SK-N-SH (cell line): ENCODE measurements at regions not wholly inside any gene's neighbourhood (a gene's known extent, or its start where the extent isn't known, plus 50 kb on each side); places are given as distances from the start of the nearest gene placed in this dataset.

Source experiments
- CTCF ChIA-PET: fragments of 300-600, 350-600 bp; formaldehyde crosslinking; extraction: SDS; loops from one replicate; lab custom pipeline; 2021; lab: Yijun Ruan, JAX
- POLR2A ChIA-PET: fragments of 350-600 bp; sonication (Branson Sonifier 250); formaldehyde crosslinking; extraction: SDS; loops from one replicate; lab custom pipeline; 2020; ENCODE audit warnings: antibody characterized with exemption, inconsistent platforms; lab: Yijun Ruan, JAX
- DNase-seq: peaks from one replicate; pipeline ENCODE4 v3.0.0; 2012
- H2AFZ ChIP-seq: fragments of 200-600 bp; sonication (generic); 2 replicates; pipeline ENCODE4 v1.8.1; 2016; ENCODE audit warnings: antibody characterized with exemption, mild to moderate bottlenecking, low read depth
- H3F3A ChIP-seq: fragments of 200-600 bp; sonication (generic); replicated peaks from 2 replicates; pipeline ENCODE3; 2016; ENCODE audit warnings: antibody characterized with exemption, mild to moderate bottlenecking; ENCODE audit not compliant: insufficient read depth
- H3K27ac ChIP-seq, 2 experiments: fragments of 200-500 bp in 1 of 2; fragments of 200-600 bp in 1 of 2; sonication (Bioruptor generic) in 1 of 2; sonication (generic), shearing (Covaris generic) in 1 of 2; 2 replicates each; pipeline versions ENCODE4 v1.5.1 to v1.6.1; 2014 to 2016; ENCODE audit warnings: low read depth in 2 of 2, inconsistent platforms in 1 of 2, low read length in 1 of 2, mild to moderate bottlenecking in 1 of 2, mixed read lengths in 1 of 2
- H3K27me3 ChIP-seq: fragments of 200-600 bp; sonication (generic), shearing (Covaris generic); 2 replicates; pipeline ENCODE4 v1.6.1; 2016; ENCODE audit warnings: mixed run types; ENCODE audit not compliant: insufficient read depth
- H3K36me3 ChIP-seq, 2 experiments: fragments of 200-500 bp in 1 of 2; fragments of 200-600 bp in 1 of 2; sonication (Bioruptor generic) in 1 of 2; sonication (generic) in 1 of 2; replicated peaks in 1 of 2; 2 replicates each; pipeline versions ENCODE3 to v1.5.1; 2014 to 2016; ENCODE audit warnings: low read length in 1 of 2, mild to moderate bottlenecking in 1 of 2; ENCODE audit not compliant: insufficient read depth in 2 of 2, control insufficient read depth in 1 of 2
- H3K4me1 ChIP-seq, 2 experiments: fragments of 200-500 bp in 1 of 2; fragments of 200-600 bp in 1 of 2; sonication (Bioruptor generic) in 1 of 2; sonication (generic), shearing (Covaris generic) in 1 of 2; 2 replicates each; pipeline versions ENCODE4 v1.5.1 to v1.6.1; 2014 to 2016; ENCODE audit warnings: low read depth in 1 of 2, low read length in 1 of 2, mixed run types in 1 of 2; ENCODE audit not compliant: insufficient read depth in 2 of 2, control insufficient read depth in 1 of 2
- H3K4me2 ChIP-seq: fragments of 200-600 bp; sonication (generic), shearing (Covaris generic); 2 replicates; pipeline ENCODE4 v1.6.1; 2017; ENCODE audit warnings: mixed run types
- H3K4me3 ChIP-seq, 2 experiments: fragments of 200-500 bp in 1 of 2; fragments of 200-600 bp in 1 of 2; sonication (Bioruptor generic) in 1 of 2; sonication (generic), shearing (Covaris generic) in 1 of 2; 2 replicates each; pipeline versions ENCODE4 v1.5.1 to v1.8.1; 2014 to 2016; ENCODE audit warnings: low read depth in 2 of 2, inconsistent platforms in 1 of 2, low read length in 1 of 2, mild to moderate bottlenecking in 1 of 2, mixed read lengths in 1 of 2, moderate library complexity in 1 of 2
- H3K79me2 ChIP-seq: fragments of 200-600 bp; sonication (generic); 2 replicates; pipeline ENCODE4 v1.8.1; 2017; ENCODE audit warnings: mild to moderate bottlenecking; ENCODE audit not compliant: insufficient read depth
- H3K9ac ChIP-seq: fragments of 200-600 bp; sonication (generic); 2 replicates; pipeline ENCODE4 v1.6.1; 2017; ENCODE audit warnings: mixed run types
- H3K9me2 ChIP-seq: fragments of 200-600 bp; sonication (generic); 2 replicates; pipeline ENCODE4 v1.6.1; 2017; ENCODE audit warnings: mixed run types
- H3K9me3 ChIP-seq: fragments of 200-600 bp; sonication (generic); 2 replicates; pipeline ENCODE4 v1.6.1; 2017; ENCODE audit warnings: mixed run types, mild to moderate bottlenecking, moderate library complexity
- H4K20me1 ChIP-seq: fragments of 200-600 bp; sonication (generic); 2 replicates; pipeline ENCODE4 v1.6.1; 2017; ENCODE audit warnings: mild to moderate bottlenecking, mixed run types; ENCODE audit not compliant: insufficient read depth
- ELF1 ChIP-seq: IDR thresholded peaks from 2 replicates; pipeline ENCODE4 v1.4.0; 2012
- EP300 ChIP-seq, 2 experiments: IDR thresholded peaks; 2 replicates each; pipeline versions ENCODE4 v1.4.0 to v1.6.1; 2012; ENCODE audit warnings: borderline replicate concordance in 1 of 2, low read depth in 1 of 2, low read length in 1 of 2
- EZH2phosphoT487 ChIP-seq: fragments of 200-600 bp; sonication (generic); IDR thresholded peaks from 2 replicates; pipeline ENCODE4 v1.6.1; 2017; ENCODE audit warnings: low read depth, mixed run types, mild to moderate bottlenecking, antibody characterized with exemption, moderate library complexity, borderline replicate concordance
- FOSL2 ChIP-seq: IDR thresholded peaks from 2 replicates; pipeline ENCODE4 v1.4.0; 2012; ENCODE audit warnings: low read depth, mild to moderate bottlenecking, moderate library complexity, borderline replicate concordance
- FOXJ3 ChIP-seq: sonication (generic); formaldehyde crosslinking; IDR thresholded peaks from 2 replicates; pipeline ENCODE4 v1.5.1; 2020; ENCODE audit warnings: mild to moderate bottlenecking, missing genetic modification reagents
- GABPA ChIP-seq: IDR thresholded peaks from 2 replicates; pipeline ENCODE4 v1.4.0; 2012; ENCODE audit warnings: low read depth, mild to moderate bottlenecking
- GATA2 ChIP-seq: sonication (generic); formaldehyde crosslinking; IDR thresholded peaks from 2 replicates; pipeline ENCODE4 v1.5.0; 2020; ENCODE audit warnings: mild to moderate bottlenecking, missing genetic modification reagents
- JUND ChIP-seq: IDR thresholded peaks from 2 replicates; pipeline ENCODE4 v1.4.0; 2012
- MEF2A ChIP-seq: IDR thresholded peaks from 2 replicates; pipeline ENCODE4 v1.4.0; 2012; ENCODE audit warnings: low read depth, borderline replicate concordance
- NFIC ChIP-seq: IDR thresholded peaks from 2 replicates; pipeline ENCODE4 v1.4.0; 2012; ENCODE audit warnings: borderline replicate concordance
- NRF1 ChIP-seq: IDR thresholded peaks from 2 replicates; pipeline ENCODE4 v1.6.1; 2012; ENCODE audit warnings: low read depth, mild to moderate bottlenecking, low read length
- POLR2AphosphoS5 ChIP-seq: IDR thresholded peaks from 2 replicates; pipeline ENCODE4 v1.6.1; 2012; ENCODE audit warnings: low read depth, low read length
- RCOR1 ChIP-seq: fragments of 150-350 bp; IDR thresholded peaks from 2 replicates; pipeline ENCODE4 v1.6.1; 2017; ENCODE audit warnings: antibody characterized with exemption, low read length
- SIN3A ChIP-seq: IDR thresholded peaks from 2 replicates; pipeline ENCODE4 v1.6.1; 2012; ENCODE audit warnings: low read depth, mild to moderate bottlenecking, low read length, moderate library complexity, borderline replicate concordance
- SMC3 ChIP-seq: IDR thresholded peaks from 2 replicates; pipeline ENCODE4 v1.6.1; 2012; ENCODE audit warnings: low read depth, low read length, improper control_type of control experiment
- TAF1 ChIP-seq: IDR thresholded peaks from 2 replicates; pipeline ENCODE4 v1.6.1; 2012; ENCODE audit warnings: low read depth, mild to moderate bottlenecking, low read length, moderate library complexity, borderline replicate concordance
- TEAD4 ChIP-seq: IDR thresholded peaks from 2 replicates; pipeline ENCODE4 v1.4.0; 2012; ENCODE audit warnings: mild to moderate bottlenecking, borderline replicate concordance; ENCODE audit not compliant: insufficient read depth
- YY1 ChIP-seq: IDR thresholded peaks from 2 replicates; pipeline ENCODE4 v1.4.0; 2012; ENCODE audit warnings: low read depth, mild to moderate bottlenecking
- WGBS: methylation state at CpG from one replicate; pipeline ENCODE4 v1.1.6; 2017; ENCODE audit warnings: low lambda C conversion rate; 5-methylcytosine and 5-hydroxymethylcytosine counted together
- TF ChIP-seq, protein P1 (sequence below): fragments of 200-600 bp; sonication (generic); IDR thresholded peaks from 2 replicates; pipeline ENCODE4 v1.6.1; 2017; ENCODE audit warnings: antibody characterized with exemption, mild to moderate bottlenecking, moderate library complexity
- TF ChIP-seq, protein P2 (sequence below): IDR thresholded peaks from 2 replicates; pipeline ENCODE4 v1.4.0; 2012; ENCODE audit warnings: low read depth, borderline replicate concordance
- TF ChIP-seq, protein P3 (sequence below): IDR thresholded peaks from 2 replicates; pipeline ENCODE4; 2012
- TF ChIP-seq, protein P4 (sequence below): IDR thresholded peaks from 2 replicates; pipeline ENCODE4 v1.4.0; 2012; ENCODE audit warnings: low read depth, borderline replicate concordance
- TF ChIP-seq, protein P5 (sequence below): fragments of 150-350 bp; IDR thresholded peaks from 2 replicates; pipeline ENCODE4 v1.6.1; 2017; ENCODE audit warnings: antibody characterized with exemption, low read length, low read depth, borderline replicate concordance

DNA sequence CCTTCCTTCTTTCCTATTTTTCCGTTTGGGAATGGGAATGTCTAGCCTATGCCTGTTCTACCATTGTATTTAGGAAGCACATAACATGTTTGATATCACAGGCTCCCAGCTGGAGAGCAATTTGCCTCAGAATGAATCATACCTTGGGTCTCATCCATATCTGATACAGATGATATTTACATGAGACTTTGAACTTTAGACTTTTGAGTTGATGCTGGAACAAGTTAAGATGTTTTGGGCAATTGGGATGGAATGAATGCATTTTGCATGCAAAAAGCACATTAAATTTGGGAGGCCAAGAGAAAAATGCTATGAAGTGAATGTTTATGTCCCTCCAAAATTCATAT is 61.9 kb upstream of the BEGAIN start (continued):
- TF ChIP-seq, protein P1, sequence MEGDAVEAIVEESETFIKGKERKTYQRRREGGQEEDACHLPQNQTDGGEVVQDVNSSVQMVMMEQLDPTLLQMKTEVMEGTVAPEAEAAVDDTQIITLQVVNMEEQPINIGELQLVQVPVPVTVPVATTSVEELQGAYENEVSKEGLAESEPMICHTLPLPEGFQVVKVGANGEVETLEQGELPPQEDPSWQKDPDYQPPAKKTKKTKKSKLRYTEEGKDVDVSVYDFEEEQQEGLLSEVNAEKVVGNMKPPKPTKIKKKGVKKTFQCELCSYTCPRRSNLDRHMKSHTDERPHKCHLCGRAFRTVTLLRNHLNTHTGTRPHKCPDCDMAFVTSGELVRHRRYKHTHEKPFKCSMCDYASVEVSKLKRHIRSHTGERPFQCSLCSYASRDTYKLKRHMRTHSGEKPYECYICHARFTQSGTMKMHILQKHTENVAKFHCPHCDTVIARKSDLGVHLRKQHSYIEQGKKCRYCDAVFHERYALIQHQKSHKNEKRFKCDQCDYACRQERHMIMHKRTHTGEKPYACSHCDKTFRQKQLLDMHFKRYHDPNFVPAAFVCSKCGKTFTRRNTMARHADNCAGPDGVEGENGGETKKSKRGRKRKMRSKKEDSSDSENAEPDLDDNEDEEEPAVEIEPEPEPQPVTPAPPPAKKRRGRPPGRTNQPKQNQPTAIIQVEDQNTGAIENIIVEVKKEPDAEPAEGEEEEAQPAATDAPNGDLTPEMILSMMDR = no peak
- TF ChIP-seq EZH2phosphoT487 = no peak
- no peak for TF ChIP-seq TAF1
- TF ChIP-seq ELF1 = no peak
- TF ChIP-seq TEAD4 = no peak
- peak; percentile 87 for TF ChIP-seq NFIC
- no peak for TF ChIP-seq GABPA
- TF ChIP-seq, protein P2, sequence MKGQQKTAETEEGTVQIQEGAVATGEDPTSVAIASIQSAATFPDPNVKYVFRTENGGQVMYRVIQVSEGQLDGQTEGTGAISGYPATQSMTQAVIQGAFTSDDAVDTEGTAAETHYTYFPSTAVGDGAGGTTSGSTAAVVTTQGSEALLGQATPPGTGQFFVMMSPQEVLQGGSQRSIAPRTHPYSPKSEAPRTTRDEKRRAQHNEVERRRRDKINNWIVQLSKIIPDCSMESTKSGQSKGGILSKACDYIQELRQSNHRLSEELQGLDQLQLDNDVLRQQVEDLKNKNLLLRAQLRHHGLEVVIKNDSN = no peak
- TF ChIP-seq POLR2AphosphoS5 = no peak; the same call in 1 of the 2 replicates
- TF ChIP-seq, protein P3, sequence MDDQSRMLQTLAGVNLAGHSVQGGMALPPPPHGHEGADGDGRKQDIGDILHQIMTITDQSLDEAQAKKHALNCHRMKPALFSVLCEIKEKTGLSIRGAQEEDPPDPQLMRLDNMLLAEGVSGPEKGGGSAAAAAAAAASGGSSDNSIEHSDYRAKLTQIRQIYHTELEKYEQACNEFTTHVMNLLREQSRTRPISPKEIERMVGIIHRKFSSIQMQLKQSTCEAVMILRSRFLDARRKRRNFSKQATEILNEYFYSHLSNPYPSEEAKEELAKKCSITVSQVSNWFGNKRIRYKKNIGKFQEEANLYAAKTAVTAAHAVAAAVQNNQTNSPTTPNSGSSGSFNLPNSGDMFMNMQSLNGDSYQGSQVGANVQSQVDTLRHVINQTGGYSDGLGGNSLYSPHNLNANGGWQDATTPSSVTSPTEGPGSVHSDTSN = peak; percentile 44
- no peak for TF ChIP-seq MEF2A
- no peak for TF ChIP-seq YY1

DNA sequence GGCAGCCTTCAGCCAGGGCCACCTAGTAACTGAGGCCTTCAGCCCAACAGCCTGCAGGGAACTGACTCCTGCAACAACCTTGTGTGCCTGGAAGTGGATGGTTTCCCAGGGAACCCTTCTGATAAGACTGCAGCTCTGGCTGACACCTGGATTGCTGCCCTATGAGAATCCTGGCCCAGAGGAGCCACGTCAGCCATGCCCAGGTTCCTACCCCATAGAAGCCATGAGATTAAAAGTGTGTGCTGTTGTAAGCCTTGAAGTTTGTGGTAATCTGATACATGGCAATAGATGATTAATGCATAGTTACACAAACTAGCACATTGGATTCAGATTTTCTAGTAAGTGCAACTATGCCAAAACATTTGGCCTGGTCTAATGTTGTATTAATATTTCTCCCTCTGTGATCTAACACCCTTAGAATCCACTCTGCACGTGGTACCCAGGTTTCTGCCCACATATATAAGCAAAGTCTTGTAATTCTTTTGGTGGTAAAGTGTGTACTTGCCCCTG is 64.8 kb upstream of the BEGAIN start:
- POLR2A ChIA-PET = interaction anchor here (0.6 to 2.3 kb wide), 8 partner anchors 11 to 235 kb away, joined by 3 to 14 read pairs (median 4); no protein-coding TSS in a partner anchor
- no peak overlapping the region for H3K4me2 ChIP-seq
- 83% methylated on average over 2 of the region's 2 CpGs for WGBS
- no peaks in the 10 kb centered on the region for H4K20me1 ChIP-seq
- no peaks in the 10 kb centered on the region for H3K36me3 ChIP-seq
- H3K27me3 ChIP-seq = no peaks in the 10 kb centered on the region
- H3K9ac ChIP-seq = no peak overlapping the region
- H3K27ac ChIP-seq = peak overlapping the region in 1 of 2 experiments; percentile 86; a peak in 2 of 4 replicates
- no peaks in the 10 kb centered on the region for H3K9me3 ChIP-seq
- no peaks in the 10 kb centered on the region for H3K79me2 ChIP-seq
- DNase-seq = no peak
- no peak overlapping the region for H3K4me3 ChIP-seq
- no peak overlapping the region for H2AFZ ChIP-seq
- H3F3A ChIP-seq = no peaks in the 10 kb centered on the region
- CTCF ChIA-PET = interaction anchor here (0.8 to 6.1 kb wide), 17 partner anchors 15 to 274 kb away, joined by 3 to 58 read pairs (median 5); no protein-coding TSS in a partner anchor
- no peaks in the 10 kb centered on the region for H3K9me2 ChIP-seq
- H3K4me1 ChIP-seq = peaks cover 5 to 62% of the 10 kb centered on the region in 2 experiments; a peak in 2 of 4 replicates
- TF ChIP-seq GATA2 = no peak
- no peak for TF ChIP-seq RCOR1
- no peak for TF ChIP-seq TAF1
- no peak for TF ChIP-seq SMC3
- no peak for TF ChIP-seq EP300 (IDR thresholded peaks at IDR 0.05; ENCODE audit: borderline replicate concordance in 1 of 2, low read depth in 1 of 2, low read length in 1 of 2)
- TF ChIP-seq FOXJ3 (CRISPR knock-in tag) = no peak
- TF ChIP-seq, protein P4, sequence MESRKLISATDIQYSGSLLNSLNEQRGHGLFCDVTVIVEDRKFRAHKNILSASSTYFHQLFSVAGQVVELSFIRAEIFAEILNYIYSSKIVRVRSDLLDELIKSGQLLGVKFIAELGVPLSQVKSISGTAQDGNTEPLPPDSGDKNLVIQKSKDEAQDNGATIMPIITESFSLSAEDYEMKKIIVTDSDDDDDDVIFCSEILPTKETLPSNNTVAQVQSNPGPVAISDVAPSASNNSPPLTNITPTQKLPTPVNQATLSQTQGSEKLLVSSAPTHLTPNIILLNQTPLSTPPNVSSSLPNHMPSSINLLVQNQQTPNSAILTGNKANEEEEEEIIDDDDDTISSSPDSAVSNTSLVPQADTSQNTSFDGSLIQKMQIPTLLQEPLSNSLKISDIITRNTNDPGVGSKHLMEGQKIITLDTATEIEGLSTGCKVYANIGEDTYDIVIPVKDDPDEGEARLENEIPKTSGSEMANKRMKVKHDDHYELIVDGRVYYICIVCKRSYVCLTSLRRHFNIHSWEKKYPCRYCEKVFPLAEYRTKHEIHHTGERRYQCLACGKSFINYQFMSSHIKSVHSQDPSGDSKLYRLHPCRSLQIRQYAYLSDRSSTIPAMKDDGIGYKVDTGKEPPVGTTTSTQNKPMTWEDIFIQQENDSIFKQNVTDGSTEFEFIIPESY = no peak
- TF ChIP-seq POLR2AphosphoS5 = no peak
- TF ChIP-seq SIN3A = no peak
- TF ChIP-seq FOSL2 = no peak
- TF ChIP-seq, protein P2 = no peak
- TF ChIP-seq MEF2A = no peak
- TF ChIP-seq NRF1 = no peak
- TF ChIP-seq, protein P5, sequence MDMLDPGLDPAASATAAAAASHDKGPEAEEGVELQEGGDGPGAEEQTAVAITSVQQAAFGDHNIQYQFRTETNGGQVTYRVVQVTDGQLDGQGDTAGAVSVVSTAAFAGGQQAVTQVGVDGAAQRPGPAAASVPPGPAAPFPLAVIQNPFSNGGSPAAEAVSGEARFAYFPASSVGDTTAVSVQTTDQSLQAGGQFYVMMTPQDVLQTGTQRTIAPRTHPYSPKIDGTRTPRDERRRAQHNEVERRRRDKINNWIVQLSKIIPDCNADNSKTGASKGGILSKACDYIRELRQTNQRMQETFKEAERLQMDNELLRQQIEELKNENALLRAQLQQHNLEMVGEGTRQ = no peak
- no peak for TF ChIP-seq JUND
